ENCODE measurements at regions not wholly inside any gene's neighbourhood (a gene's known extent, or its start where the extent isn't known, plus 50 kb on each side); places are given as distances from the start of the nearest gene placed in this dataset.
A peak's percentile ranks its signal among the peaks of the same experiment; 100 is the strongest.

GRCh38 chr17:30588798-30589247, 111.6 kb downstream of the GOSR1 start (continued):
- TF ChIP-seq SOX5 (CRISPR knock-in tag; IDR thresholded peaks at IDR 0.05; ENCODE audit: borderline replicate concordance) (peak; percentile 95; the same call in 1 of the 2 replicates), DNMT3B (CRISPR knock-in tag; conservative IDR thresholded peaks at IDR 0.05) (no peak), HNRNPLL (IDR thresholded peaks at IDR 0.05; ENCODE audit: low read depth, low read length, poor library complexity, severe bottlenecking) (no peak), ZNF746 (CRISPR knock-in tag; IDR thresholded peaks at IDR 0.05) (peak; percentile 52; the same call in 1 of the 2 replicates), ZNF382 (CRISPR knock-in tag; IDR thresholded peaks at IDR 0.05; ENCODE audit: borderline replicate concordance) (no peak), ZNF280D (CRISPR knock-in tag; IDR thresholded peaks at IDR 0.05) (peak; percentile 59), PRDM4 (CRISPR knock-in tag; IDR thresholded peaks at IDR 0.05; ENCODE audit: borderline replicate concordance) (no peak), ZFY (CRISPR knock-in tag; IDR thresholded peaks at IDR 0.05) (0 out of 2 replicates have a peak, but pooled peaks have one; percentile 24), ZNF773 (CRISPR knock-in tag; IDR thresholded peaks at IDR 0.05; ENCODE audit: borderline replicate concordance) (no peak), ARNT (IDR thresholded peaks at IDR 0.05) (no peak), ZMAT5 (CRISPR knock-in tag; IDR thresholded peaks at IDR 0.05; ENCODE audit: borderline replicate concordance, low read depth) (no peak), REST (IDR thresholded peaks at IDR 0.05; ENCODE audit: borderline replicate concordance in 1 of 2, low read depth in 1 of 2, low read length in 2 of 2) (peak in 1 of 2 experiments; percentile 39; a peak in 1 of 4 replicates), FOXJ3 (CRISPR knock-in tag; IDR thresholded peaks at IDR 0.05; ENCODE audit: borderline replicate concordance) (0 out of 2 replicates have a peak, but pooled peaks have one; percentile 23), ZFP82 (CRISPR knock-in tag; IDR thresholded peaks at IDR 0.05; ENCODE audit: borderline replicate concordance) (0 out of 2 replicates have a peak, but pooled peaks have one; percentile 50), ZNF879 (CRISPR knock-in tag; IDR thresholded peaks at IDR 0.05) (no peak), MIER2 (CRISPR knock-in tag; IDR thresholded peaks at IDR 0.05) (peak; percentile 43; the same call in 1 of the 2 replicates), CREB3 (CRISPR knock-in tag; IDR thresholded peaks at IDR 0.05) (no peak), SNAI1 (CRISPR knock-in tag; IDR thresholded peaks at IDR 0.05; ENCODE audit: borderline replicate concordance) (no peak)
